K562 (cell line): ENCODE measurements at regions not wholly inside any gene's neighbourhood (a gene's known extent, or its start where the extent isn't known, plus 50 kb on each side); places are given as distances from the start of the nearest gene placed in this dataset.

Experiments used
- CTCF ChIP-seq, 3 experiments: IDR thresholded peaks in 2 of 3; conservative IDR thresholded peaks in 1 of 3; 2 replicates each; pipeline ENCODE4 v1.5.1; 2011 to 2012; ENCODE audit warnings: low read length in 3 of 3, mild to moderate bottlenecking in 3 of 3, control low read depth in 2 of 3, improper control_type of control experiment in 1 of 3, inconsistent platforms in 1 of 3, low read depth in 1 of 3, mixed read lengths in 1 of 3, moderate library complexity in 1 of 3; ENCODE audit not compliant: insufficient read depth in 2 of 3
- ELF2 ChIP-seq: fragments of 250-450 bp; sonication (Bioruptor Pico); IDR thresholded peaks from 2 replicates; pipeline ENCODE4 v1.5.0; 2021; ENCODE audit warnings: mild to moderate bottlenecking
- MAX ChIP-seq: sonication (generic); formaldehyde crosslinking; IDR thresholded peaks from 2 replicates; pipeline ENCODE4 v1.9.0; 2022; ENCODE audit warnings: mild to moderate bottlenecking, missing genetic modification reagents
- RREB1 ChIP-seq: fragments of 250-450 bp; sonication (Bioruptor Pico); IDR thresholded peaks from 2 replicates; pipeline ENCODE4 v1.4.0; 2020
- TAF15 ChIP-seq: fragments of 200-400 bp; formaldehyde crosslinking; IDR thresholded peaks from 2 replicates; pipeline ENCODE4 v1.6.1; 2017; ENCODE audit warnings: mild to moderate bottlenecking, low read depth, low read length, moderate library complexity

GRCh38 chr2:15713475-15713874 is 121.8 kb downstream of the DDX1 start:
- no peak for TF ChIP-seq RREB1
- no peak for TF ChIP-seq CTCF (IDR thresholded peaks at IDR 0.05 in 2 of 3, conservative IDR thresholded peaks at IDR 0.05 in 1 of 3; ENCODE audit: insufficient read depth in 2 of 3, low read depth in 1 of 3, low read length in 3 of 3)
- no peak for TF ChIP-seq MAX (CRISPR knock-in tag)
- TF ChIP-seq TAF15 = no peak
- TF ChIP-seq ELF2 = no peak
